Transverse colon (tissue), 4 donors: ENCODE measurements at regions not wholly inside any gene's neighbourhood (a gene's known extent, or its start where the extent isn't known, plus 50 kb on each side); places are given as distances from the start of the nearest gene placed in this dataset.

ENCODE experiments used
- DNase-seq: peaks from one replicate; pipeline ENCODE4 v3.0.0-alpha.2; 2019
- H3K27ac ChIP-seq, 4 donors: fragments of 200-600 bp; sonication (generic); 2 replicates each; pipeline ENCODE4 v1.5.1; 2016 to 2018; ENCODE audit warnings: inconsistent platforms in 4 of 4
- H3K27me3 ChIP-seq: fragments of 200-600 bp; sonication (generic); 2 replicates; pipeline ENCODE4 v1.5.1; 2017; ENCODE audit warnings: inconsistent platforms
- H3K36me3 ChIP-seq, 4 donors: fragments of 200-600 bp; sonication (generic); 2 replicates each; pipeline ENCODE4 v1.5.1; 2017 to 2019; ENCODE audit warnings: inconsistent platforms in 4 of 4
- H3K4me1 ChIP-seq, 4 donors: fragments of 200-600 bp; sonication (generic); 2 replicates each; pipeline ENCODE4 v1.5.1; 2017 to 2020; ENCODE audit warnings: inconsistent platforms in 4 of 4
- H3K4me3 ChIP-seq, 4 donors: fragments of 200-600 bp; sonication (generic); 1 replicate in 1 of 4; 2 replicates in 3 of 4; pipeline versions ENCODE4 v1.5.1 to v1.6.1; 2017 to 2019; ENCODE audit warnings: inconsistent platforms in 4 of 4
- H3K9me3 ChIP-seq, 2 donors: fragments of 200-600 bp; sonication (generic); 2 replicates each; pipeline ENCODE4 v1.5.1; 2017 to 2019; ENCODE audit warnings: inconsistent platforms in 2 of 2
- EP300 ChIP-seq: sonication (generic); formaldehyde crosslinking; IDR thresholded peaks from one replicate; pipeline ENCODE4 v1.6.1; 2017; ENCODE audit warnings: antibody characterized with exemption, low read depth
- POLR2A ChIP-seq: fragments of 450-650 bp; IDR thresholded peaks from one replicate; pipeline ENCODE4 v1.6.1; 2016; ENCODE audit warnings: antibody characterized with exemption, mild to moderate bottlenecking, moderate library complexity
- POLR2AphosphoS5 ChIP-seq, 3 donors: sonication (generic); formaldehyde crosslinking; IDR thresholded peaks; one replicate each; pipeline ENCODE4 v1.6.1; 2016; ENCODE audit warnings: antibody characterized with exemption in 3 of 3
- WGBS, 2 donors: methylation state at CpG; one replicate each; pipeline ENCODE4 v1.1.5; 2018; ENCODE audit warnings: low coverage in 1 of 2; 5-methylcytosine and 5-hydroxymethylcytosine counted together
- in situ Hi-C, 4 donors: fragments of 200-750 bp; cut with MboI; loops; one replicate each; pipeline versions ENCODE4 v1.15.0 to v1.15.1; 2017; ENCODE audit warnings: low sequenced_read_pairs in 3 of 4, low pct_ligation_motif_present in 1 of 4, low pct_unique_long_range_greater_than_20kb in 1 of 4
- intact Hi-C: fragments of 100-400 bp; cut with DNase I; formaldehyde crosslinking; loops from one replicate; pipeline ENCODE4 v1.15.1; 2023; ENCODE audit warnings: low total_unique reads
- TF ChIP-seq, protein P1 (sequence below), 5 experiments: fragments of 200-600 bp in 3 of 5; fragments of 450-650 bp in 2 of 5; sonication (generic) in 3 of 5; IDR thresholded peaks; 1 replicate in 2 of 5; 2 replicates in 3 of 5; pipeline ENCODE4 v1.5.1; 2016 to 2017; ENCODE audit warnings: antibody characterized with exemption in 5 of 5, inconsistent platforms in 3 of 5, mild to moderate bottlenecking in 2 of 5, moderate library complexity in 1 of 5

DNA sequence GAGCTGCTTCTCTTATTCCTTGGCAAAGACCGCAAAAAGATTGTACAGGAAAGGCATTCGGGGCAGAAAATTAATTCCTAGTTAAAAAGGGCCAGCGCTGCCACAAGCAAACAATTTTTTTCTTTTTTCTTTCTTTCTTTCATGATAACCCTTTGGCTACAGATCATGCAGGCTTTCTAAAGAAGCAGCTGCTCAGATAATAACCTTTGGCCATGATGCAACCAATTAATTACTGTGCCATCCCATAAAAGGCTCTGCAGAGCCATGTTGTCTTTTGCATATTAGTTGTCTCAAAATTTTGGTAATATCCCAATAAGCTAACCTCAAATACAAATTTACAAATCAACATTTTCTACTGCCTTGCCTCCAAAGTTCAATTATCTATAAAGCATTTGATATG lies 758.4 kb upstream of the SEMA6A start:
- in situ Hi-C loops = no loop called here
- TF ChIP-seq POLR2A (no peak), EP300 (no peak), POLR2AphosphoS5 (IDR thresholded peaks at IDR 0.05) (no peak)
- TF ChIP-seq, protein P1, sequence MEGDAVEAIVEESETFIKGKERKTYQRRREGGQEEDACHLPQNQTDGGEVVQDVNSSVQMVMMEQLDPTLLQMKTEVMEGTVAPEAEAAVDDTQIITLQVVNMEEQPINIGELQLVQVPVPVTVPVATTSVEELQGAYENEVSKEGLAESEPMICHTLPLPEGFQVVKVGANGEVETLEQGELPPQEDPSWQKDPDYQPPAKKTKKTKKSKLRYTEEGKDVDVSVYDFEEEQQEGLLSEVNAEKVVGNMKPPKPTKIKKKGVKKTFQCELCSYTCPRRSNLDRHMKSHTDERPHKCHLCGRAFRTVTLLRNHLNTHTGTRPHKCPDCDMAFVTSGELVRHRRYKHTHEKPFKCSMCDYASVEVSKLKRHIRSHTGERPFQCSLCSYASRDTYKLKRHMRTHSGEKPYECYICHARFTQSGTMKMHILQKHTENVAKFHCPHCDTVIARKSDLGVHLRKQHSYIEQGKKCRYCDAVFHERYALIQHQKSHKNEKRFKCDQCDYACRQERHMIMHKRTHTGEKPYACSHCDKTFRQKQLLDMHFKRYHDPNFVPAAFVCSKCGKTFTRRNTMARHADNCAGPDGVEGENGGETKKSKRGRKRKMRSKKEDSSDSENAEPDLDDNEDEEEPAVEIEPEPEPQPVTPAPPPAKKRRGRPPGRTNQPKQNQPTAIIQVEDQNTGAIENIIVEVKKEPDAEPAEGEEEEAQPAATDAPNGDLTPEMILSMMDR (IDR thresholded peaks at IDR 0.05) = no peak
- 88 to 92% methylated on average over 3 of the region's 3 CpGs for WGBS, 2 donors

DNA sequence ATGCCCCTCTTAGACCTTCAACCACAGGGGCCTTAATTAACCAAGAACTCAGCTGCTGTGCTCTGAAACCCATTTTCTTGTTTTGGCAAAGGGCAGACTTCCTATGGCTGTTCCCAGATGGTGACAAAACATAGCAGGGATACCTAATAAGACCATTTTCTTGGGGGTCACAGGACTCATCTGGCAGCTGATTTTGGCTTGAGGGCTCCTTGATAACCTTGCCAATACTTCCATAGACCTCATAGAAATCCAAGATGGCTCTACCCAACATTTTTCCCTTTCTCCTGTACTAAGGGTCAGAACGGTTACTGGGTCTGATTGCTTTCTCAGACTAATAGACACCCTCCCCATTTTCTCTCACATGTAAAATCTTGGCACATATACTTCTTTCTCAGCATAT lies 757.7 kb upstream of the SEMA6A start:
- intact Hi-C loops (no loop called here), in situ Hi-C loops (no loop called here)
- H3K27me3 ChIP-seq = no peaks in the 10 kb centered on the region
- H3K4me3 ChIP-seq = no peak overlapping the region
- no peaks in the 10 kb centered on the region for H3K36me3 ChIP-seq
- no peak for DNase-seq
- H3K4me1 ChIP-seq = peaks cover 0 to 2% (median 0%) of the 10 kb centered on the region in 4 donors
- no peaks in the 10 kb centered on the region for H3K9me3 ChIP-seq
- no peak overlapping the region for H3K27ac ChIP-seq
- WGBS, 2 donors = 79 to 100% methylated on average over 1 of the region's 1 CpG
- TF ChIP-seq POLR2A = no peak
- TF ChIP-seq POLR2AphosphoS5 (IDR thresholded peaks at IDR 0.05) = no peak
- TF ChIP-seq, protein P1 (IDR thresholded peaks at IDR 0.05) = no peak
- TF ChIP-seq EP300 = no peak

More for the DNA sequence above, 758.4 kb upstream of the SEMA6A start:
- DNase-seq = no peak
- Histone ChIP-seq H3K27me3 (no peaks in the 10 kb centered on the region), H3K4me1 (peaks cover 0 to 8% (median 0%) of the 10 kb centered on the region in 4 donors), H3K36me3 (no peaks in the 10 kb centered on the region), H3K4me3 (no peak overlapping the region), H3K27ac (no peak overlapping the region), H3K9me3 (no peaks in the 10 kb centered on the region)
- intact Hi-C loops = no loop called here

GRCh38 chr5:117327511-117327910 lies 752.9 kb upstream of the SEMA6A start:
- in situ Hi-C loops (no loop called here), intact Hi-C loops (no loop called here)
- Histone ChIP-seq H3K27me3 (no peaks in the 10 kb centered on the region), H3K4me3 (no peak overlapping the region), H3K9me3 (no peaks in the 10 kb centered on the region), H3K36me3 (no peaks in the 10 kb centered on the region), H3K4me1 (no peaks in the 10 kb centered on the region), H3K27ac (no peak overlapping the region)
- TF ChIP-seq, protein P1 (IDR thresholded peaks at IDR 0.05) = no peak
- no peak for TF ChIP-seq POLR2AphosphoS5 (IDR thresholded peaks at IDR 0.05)
- no peak for TF ChIP-seq EP300
- no peak for TF ChIP-seq POLR2A
- no peak for DNase-seq
- WGBS, 2 donors = 44% methylated on average over 1 of the region's 1 CpG; no CpG with 5 or more reads in 1 of the 2 donors

DNA sequence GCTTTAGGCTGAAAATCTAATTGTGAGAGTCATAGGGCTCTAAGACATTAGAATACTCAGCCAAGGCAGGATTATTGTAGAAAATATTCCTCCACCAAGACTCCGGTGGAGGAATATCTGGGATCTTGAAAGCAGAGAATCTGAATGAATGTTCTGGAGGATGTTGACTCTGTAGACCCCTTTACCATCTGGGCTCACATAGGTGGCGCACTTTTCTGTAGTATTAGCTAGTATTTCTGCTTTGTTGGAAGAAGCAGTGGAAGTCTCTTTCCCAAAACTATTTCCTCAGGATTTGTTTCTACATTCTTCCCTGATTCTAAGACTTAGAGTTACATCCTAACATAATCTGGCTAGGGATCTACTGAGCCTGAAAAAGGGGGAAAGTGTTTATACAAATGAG lies 752.4 kb upstream of the SEMA6A start:
- Histone ChIP-seq H3K9me3 (no peaks in the 10 kb centered on the region), H3K4me1 (no peaks in the 10 kb centered on the region), H3K27me3 (no peaks in the 10 kb centered on the region), H3K27ac (no peak overlapping the region), H3K4me3 (no peak overlapping the region), H3K36me3 (no peaks in the 10 kb centered on the region)
- TF ChIP-seq, protein P1 (IDR thresholded peaks at IDR 0.05) = no peak
- TF ChIP-seq EP300 = no peak
- TF ChIP-seq POLR2A = no peak
- TF ChIP-seq POLR2AphosphoS5 (IDR thresholded peaks at IDR 0.05) = no peak
- WGBS, 2 donors = 92% methylated on average over 2 of the region's 2 CpGs; no CpG with 5 or more reads in 1 of the 2 donors
- in situ Hi-C loops (no loop called here), intact Hi-C loops (no loop called here)
- no peak for DNase-seq
